GM19395 (cell line): ENCODE measurements at regions not wholly inside any gene's neighbourhood (a gene's known extent, or its start where the extent isn't known, plus 50 kb on each side); places are given as distances from the start of the nearest gene placed in this dataset.

Experiments used
- ATAC-seq: cut with Tn5 transposase; IDR thresholded peaks from one replicate; pipeline ENCODE4 v1.9.1; 2021; ENCODE audit warnings: mild to moderate bottlenecking, moderate library complexity; ENCODE audit not compliant: unreplicated experiment

DNA sequence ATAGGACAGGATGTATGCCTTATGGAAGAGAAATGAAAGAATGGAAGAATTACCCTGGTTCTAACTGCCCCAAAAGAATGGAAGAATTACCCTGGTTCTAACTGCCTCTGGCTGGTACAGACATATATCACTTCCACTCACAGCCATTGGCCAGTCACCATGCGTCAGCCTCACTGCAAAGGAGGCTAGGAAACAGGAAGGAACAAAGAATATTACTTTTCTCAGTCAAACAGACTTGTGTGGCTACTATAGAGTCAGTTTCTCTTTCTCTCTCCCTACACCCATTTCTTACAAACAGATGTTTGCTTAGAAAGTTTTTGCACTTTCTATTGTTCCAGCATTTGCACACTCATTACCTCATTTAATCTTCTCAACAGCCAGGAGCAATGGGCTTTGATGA is 1111.1 kb upstream of the KLHL29 start:
- no peak for ATAC-seq

DNA sequence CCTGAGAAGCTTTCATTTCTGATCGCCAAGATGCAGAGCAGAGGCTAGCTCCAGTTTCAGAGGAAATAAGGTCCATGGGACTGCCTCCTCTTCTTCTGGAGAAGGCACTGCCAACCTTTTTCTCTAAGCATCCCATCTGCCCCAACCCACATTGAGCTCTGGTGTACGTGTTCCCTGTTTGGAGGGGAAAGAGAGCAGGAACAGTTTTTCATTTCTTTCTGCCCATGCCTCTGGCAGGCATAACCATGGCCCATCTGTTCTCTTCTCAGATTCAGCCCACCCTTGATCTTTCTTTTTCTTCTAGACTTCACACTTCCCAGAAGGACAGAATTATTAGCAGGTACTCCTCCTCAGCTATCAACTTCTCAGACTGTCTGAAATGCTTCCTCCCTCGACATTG is 1110.3 kb upstream of the KLHL29 start:
- no peak for ATAC-seq

DNA sequence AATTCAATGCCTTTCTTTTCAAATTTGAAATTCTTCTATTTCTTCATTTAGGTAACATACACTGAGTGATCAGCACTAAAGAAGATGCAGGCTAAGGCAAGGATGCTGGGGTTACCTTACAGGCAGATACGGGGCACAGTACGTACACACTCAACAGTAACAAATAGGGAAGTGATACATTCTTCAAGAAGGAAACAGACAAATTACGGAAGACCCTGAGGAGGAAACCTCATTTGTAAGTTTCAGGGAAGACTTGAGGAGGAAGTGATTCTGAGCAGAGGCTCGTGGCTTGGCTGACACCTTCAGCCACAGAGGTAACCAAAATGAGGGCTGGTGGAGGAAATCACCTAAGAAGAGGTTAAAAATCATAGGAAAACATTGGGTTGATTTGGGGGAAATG is 1108.3 kb upstream of the KLHL29 start:
- ATAC-seq: peak; percentile 74

DNA sequence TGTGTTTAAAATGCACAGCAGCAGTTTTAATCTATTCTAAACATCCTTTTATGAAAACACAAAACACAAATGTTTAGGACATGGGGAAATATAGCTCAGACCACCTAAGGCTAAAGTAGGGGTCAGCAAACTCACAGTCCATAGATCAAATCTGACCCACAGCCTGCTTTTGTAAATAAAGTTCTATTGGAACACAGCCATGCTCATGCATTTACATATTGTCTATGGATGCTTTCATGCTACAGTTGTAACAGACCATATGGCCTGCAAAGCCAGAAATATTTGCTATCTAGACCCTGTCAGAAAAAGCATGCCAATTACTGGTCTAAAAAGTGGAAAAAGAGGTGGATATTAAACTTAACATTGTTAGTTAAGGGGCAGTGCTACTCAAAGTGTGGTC is 1105.4 kb upstream of the KLHL29 start:
- ATAC-seq: no peak

DNA sequence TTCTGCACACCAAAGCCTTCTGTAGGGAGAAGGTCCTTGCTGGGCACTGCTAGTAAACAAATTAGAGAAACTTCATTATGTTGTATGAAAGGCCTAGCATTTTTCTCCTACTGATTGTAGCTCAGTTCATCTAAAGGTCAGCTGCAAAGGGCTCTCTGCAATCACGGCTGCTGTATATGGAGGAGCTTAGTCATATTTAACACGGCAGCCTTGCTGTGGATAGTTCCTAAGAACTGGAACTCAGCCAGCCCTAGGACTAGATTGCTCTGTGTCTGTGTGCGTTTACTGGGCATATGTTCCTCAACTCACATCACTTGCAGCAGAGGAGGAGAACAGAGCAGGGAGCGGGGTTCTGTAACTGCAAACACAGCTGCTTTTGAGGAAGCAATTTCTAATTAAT is 1103.9 kb upstream of the KLHL29 start:
- ATAC-seq: no peak

DNA sequence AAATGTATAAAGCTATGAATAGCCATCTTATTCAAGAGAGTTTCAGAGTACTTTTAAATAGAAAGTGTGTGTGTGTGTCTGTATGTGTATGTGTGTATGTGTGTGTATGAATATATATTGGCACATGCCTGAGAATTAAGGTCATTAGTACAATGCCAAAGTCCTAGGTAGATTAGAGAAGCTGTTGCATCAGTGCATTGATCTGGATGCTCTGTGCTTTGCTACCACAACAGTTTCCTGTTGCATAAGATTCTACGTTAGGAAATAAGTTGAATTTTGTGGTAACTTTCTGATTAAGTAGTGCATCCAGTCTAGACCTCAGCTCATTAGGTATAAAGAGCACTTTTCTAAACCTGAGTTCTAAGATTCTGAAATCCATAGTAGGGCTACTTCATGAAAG is 1102.8 kb upstream of the KLHL29 start:
- no peak for ATAC-seq

DNA sequence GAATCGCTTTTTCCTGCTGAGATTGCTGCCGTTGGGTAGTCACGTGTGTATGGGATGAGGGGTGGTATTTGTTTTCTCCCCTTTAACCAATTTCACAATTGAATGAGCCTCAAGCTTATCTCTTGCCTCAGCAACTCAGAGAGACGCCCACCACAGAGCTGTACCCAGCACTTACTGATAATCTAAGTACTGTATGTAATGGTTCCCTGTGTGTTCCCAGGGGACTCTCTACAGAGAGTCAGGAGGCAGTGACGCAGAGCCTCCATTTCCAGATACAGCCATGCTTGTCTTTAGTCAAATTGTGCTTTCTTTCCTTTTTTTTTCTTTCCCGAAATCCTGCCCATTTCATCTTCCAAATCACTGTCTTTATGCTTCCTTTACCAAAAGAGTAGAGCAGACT is 1102.1 kb upstream of the KLHL29 start:
- no peak for ATAC-seq

DNA sequence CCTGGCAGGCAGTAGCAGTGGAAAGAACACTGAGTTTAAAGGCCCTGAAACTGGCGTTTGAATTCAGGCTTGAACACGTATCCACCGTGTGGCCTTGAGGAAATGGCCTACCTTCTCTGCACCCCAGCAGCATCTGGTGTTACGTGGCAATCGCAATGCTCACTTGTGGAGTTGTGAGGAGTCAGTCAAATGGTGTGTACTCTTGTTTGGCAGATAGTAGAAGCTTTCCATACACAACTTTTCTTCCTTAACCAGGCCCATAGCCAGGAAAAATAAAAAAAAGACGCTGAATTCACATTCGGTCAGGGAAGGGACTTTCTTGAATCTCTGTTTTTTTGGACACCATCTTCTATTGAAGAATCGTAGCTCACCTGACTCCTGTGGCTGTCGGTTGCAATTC is 1101.5 kb upstream of the KLHL29 start:
- ATAC-seq: no peak

DNA sequence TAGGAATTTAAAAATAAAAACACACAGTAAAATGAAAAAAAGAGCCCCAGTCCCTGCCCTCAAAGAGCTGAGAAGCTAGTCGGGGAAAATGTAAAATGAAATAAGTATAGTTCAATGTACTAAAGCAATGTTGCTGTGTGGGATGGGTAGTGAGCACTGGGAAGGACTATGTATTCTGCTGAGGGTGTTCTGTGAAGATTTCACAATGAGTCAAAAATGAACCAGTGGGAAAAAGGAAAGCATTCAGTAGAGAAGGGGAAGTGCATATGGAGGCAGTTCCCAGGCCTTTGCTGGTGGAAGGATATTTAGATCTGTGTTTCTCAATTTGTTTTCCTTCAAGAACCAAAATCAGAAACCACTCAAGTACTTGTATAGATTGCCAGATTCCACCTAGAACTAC is 1094.7 kb upstream of the KLHL29 start:
- no peak for ATAC-seq

DNA sequence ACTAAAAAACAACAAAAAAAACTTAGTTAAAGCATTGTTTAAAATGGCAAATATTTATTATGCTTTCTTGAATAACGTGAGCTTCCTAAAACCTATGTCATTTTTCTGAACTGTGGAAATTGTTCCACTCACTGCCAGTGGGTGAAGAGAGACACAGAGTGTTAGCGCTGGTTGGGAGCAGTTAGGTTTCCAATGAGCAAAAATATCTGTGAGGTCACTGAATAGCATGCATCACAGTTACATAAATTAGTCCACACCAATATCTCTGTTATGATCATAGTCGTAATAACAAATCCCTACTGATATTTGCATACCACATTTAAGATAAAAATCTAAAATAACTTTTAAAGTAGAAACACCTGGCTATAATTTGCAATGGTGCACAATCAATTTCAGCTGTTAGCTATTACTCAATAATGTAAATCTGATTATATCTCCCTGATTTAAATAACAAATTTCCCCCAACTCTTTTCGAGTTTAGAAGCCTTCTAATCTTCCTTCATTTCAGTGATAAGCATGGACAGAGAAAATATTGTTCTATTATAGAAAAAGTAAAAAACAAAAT is 1094.0 kb upstream of the KLHL29 start:
- ATAC-seq: no peak

DNA sequence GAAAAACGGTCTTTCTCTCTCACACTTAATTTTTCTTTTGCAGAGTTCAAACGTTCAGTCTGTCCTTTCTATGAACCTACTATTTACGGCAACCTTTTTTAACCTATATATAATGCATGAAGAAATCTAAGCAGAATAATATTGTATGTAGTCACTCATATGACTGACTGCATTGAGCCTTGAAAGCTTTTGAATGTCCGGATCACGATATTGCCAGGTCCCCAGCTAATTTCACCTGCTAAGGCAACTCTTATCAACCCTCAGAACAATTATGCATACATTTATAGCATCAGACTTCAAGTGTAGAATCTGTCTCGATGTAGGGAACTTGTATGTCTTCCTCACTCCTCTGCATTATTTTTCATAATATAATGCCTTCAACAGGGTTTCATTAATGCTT is 1083.8 kb upstream of the KLHL29 start:
- no peak for ATAC-seq

DNA sequence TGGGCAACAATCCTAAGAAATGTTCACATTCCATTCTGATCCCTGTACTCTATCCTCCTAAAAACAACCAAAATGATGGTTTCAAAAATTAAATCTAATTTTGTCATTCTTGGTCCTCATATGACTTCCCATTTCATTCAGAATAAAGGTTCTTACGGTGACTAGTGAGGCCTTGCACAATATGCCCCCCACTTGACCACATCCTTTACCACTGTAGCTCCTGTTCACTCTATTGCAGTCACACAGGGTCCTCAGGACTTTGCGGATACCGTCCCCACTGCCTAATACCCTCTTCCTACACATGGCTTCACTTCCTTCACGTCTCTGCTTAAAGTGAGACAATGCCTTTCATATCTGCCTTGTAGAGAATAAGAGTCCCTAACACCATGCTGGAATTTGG is 1058.7 kb upstream of the KLHL29 start:
- no peak for ATAC-seq

DNA sequence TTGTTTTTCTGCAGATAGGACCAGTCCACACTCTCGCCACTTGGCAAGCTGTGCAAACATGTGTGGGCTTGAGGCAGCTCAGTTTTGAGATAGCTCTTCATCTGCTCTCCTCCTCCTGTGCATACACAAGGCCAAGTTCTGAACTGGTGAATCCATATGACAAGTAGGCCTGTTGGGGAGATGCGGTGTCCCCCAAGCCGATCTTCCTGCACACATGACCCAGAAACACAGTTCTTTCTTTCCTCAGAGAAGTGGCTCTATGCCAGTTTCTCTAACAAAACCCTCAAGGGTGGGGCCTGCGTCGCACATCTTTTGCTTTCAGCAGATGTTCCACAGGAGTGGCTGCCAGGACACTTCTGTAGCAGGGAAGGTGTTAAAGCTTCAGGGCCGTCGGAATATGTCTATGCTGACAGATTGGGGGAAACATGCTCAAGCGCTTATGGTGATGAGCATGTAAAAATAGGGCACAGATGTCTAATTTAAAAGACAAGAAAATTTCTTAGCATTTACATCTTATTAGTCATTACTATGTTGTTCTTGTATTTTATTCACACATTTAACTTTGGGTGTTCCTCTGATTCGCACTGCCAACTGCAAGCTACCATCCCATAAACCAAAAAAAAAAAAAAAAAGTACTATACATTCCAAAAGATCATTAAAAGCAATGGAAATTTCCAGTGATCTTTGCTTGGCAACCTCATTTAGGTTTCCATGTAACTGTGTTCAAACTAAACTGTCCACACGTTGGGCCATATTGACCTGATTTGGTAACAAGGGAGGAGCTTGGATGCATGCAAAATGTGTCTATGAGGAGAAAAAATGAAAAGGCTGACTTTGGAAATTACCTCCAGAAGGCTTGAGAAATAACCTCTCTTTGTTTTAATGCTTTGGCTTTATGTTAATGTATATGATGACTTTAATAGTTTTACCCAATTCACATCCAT is 1055.5 kb upstream of the KLHL29 start:
- no peak for ATAC-seq

DNA sequence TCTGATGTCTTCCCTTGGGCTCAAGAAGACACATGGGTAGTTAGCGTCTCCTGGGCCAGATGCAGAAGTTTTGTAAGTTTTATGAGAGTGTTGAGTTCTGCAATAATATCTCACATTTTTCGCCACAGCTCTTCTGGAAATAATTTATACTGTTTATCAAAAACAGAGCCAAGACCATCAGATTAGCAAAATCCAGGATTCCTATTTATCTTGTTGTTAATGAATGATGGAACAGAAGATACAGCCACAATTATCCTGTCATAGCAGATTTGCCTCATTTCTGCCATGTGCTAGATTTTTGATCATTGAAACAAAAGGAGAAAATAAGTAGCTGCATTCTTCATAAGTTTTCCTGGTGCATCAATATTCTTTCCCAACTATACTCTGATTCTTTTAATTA is 1048.6 kb upstream of the KLHL29 start:
- no peak for ATAC-seq

DNA sequence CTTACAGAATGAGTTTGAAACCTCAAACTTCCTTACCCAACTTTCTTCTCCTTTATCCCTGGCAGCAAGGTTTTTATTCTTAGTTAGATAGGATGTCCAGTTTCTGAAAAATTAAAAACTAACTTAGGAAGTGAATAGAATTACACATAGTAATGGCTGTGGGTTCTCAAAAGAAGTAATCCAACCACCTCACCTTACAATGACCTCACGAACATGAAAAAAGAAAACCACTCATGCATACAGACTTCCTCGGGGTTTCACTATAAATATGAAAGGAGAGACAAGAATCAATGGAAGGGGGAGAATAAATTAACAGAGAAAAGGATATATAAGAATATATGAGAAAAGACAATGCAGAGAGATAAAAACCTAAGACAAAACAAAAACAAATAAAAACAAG is 1044.3 kb upstream of the KLHL29 start:
- no peak for ATAC-seq

DNA sequence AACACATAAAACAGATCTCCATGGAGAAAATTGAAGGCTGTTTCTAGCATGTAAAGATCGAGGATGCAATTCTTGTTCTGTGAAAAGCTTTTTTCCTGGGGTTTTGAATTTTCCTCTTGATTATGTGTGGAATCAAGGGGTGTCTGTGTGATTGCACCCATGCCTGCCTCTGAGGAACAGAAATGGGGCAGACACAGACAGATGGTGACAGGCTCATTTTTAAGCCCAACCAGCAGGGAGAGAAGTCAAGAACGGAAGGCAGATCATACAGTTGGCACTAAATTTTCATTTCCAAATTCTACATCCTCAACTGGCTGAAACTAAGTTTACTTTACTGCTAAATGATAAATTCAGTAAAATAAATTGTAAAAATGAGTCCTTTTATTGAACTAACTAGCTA is 1037.7 kb upstream of the KLHL29 start:
- ATAC-seq: no peak

DNA sequence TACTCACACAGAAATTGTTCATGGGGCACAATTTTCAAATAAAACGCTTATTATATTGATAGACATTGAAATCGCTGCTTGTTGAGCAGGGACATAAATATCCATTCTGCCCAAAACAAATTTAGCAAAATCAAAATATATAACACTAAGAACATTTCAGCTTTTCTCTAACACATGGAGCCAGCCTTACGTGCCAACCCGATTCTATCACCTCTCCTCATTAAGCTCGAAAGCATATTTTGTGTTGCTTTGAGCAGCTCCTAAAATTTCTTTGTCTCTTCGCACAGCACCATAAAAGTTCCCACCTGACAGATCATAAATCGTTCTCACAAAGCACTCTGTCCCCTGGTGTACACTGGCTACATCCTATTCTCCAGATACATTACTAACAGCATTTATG is 1034.4 kb upstream of the KLHL29 start:
- ATAC-seq: no peak

DNA sequence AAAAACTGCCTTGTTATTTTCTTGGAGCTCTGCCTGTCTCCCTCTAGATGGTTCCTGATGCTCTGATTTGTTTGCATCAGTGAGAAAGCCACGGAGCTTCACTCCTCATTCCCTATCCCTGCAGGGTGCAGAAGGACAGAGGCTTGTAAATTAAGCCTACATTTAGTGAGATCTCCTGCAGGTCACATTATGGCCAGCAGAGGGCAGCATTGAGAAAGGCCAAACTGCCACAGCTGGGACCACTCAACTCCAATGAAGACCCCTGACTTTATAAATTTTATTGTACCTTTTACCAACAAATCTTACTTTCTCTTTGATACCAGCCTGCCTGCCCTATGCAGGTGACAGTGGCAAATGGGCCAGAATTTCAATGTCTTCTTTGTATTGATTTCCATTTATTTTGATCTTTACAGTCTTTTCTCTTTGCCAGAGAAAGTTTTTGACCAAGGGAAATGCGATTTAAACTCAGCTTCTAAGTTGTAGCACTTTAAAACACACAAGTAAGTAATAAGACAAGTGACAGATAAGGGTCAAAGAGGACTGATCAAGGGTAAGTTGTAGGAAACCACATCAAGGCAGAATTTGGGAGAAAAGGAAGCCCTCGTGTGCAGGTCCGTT is 1029.1 kb upstream of the KLHL29 start:
- ATAC-seq: peak; percentile 87

DNA sequence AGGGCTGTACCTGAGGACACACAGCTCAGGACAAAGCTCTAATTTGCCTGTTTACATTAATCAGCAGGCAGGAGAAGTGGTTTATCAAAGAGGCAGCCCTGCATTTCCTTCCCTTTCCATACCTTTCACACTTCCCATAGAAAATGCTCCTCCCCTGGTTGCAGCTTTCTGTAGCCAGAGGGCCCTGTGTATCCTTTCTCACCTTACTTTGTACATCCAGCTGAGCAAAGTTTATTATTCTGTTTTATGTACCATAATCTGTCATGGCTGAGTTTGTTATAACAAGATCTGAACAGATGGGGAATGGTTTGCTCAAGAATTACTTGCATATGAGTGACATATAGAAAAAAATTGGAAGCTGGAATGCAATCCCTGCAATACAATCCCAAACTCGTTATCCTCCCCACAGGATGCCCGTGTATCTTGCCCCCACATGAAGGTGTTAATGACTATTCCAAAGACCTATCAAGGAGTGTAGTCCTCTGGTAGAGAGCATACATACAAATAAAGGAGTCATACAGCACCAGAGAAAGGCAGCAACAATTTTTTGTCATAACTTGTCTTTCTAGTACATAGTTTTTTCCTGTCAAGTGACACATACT is 1025.8 kb upstream of the KLHL29 start:
- ATAC-seq: no peak

DNA sequence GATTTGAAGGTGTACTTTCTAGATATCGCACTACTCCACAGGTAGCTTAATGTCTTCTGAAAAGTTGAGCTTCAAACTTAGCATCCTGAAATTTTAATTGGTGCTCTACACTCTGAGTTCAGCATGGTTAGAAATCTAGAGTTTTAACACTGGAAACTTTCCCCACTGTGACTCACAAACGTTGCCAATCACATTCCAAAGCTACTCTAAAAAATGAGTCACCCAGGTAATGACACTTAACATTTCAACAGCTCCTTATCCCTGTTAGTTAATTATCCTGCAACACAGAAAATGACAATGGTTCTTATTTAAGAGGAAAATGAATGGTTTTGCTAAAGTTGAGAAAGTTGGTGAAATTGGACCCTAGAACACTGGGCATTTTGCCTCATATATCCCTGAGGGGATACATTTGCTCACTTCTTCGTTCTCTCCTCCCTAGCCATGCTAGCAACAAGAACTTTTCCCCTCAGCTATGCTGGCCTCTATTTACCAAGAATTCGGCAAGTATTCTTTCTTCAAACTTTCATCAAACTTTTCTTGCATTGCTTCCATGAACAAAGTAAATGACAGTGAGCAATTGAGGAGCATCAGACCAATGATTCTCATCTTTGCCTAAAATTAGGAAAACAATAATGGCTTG is 1024.1 kb upstream of the KLHL29 start:
- ATAC-seq: no peak

DNA sequence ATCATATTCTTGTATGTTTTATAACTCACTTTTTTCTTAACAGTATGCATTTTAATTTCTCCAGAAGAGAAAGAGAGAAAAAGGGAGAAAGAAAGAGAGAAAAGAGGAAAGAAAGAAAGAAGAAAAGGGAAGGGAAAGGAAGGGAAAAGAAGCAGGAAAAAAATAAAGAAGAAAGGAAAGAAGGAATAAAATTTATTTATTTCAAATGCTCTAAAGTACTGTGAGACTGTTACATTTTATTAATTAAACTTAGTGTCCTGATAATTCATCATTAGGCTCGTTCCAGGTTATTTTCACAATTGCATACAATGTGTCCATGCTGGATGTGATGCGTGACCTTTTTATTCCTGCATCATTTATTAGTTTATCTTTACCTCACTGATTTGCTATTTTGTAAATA is 1023.4 kb upstream of the KLHL29 start:
- no peak for ATAC-seq
